Effector memory CD8-positive, alpha-beta T cell (primary cell): ENCODE measurements at regions not wholly inside any gene's neighbourhood (a gene's known extent, or its start where the extent isn't known, plus 50 kb on each side); places are given as distances from the start of the nearest gene placed in this dataset.
"Not testable (repeated sequence)": the region's sequence is repeated elsewhere in the genome, so short reads cannot be mapped to it uniquely, and the experiment has no call there.

Experiments used
- ATAC-seq: fragments of 150-1000 bp; cut with Tn5 transposase; replicated peaks from 2 replicates; pipeline ENCODE4 v1.10.0; 2021; ENCODE audit warnings: mild to moderate bottlenecking, moderate library complexity
- DNase-seq, 3 experiments: peaks; one replicate each; pipeline ENCODE4 v3.0.0; 2021
- H3K27ac Mint-ChIP-seq, 2 donors: one replicate each; pipeline ENCODE4 v1.8.0; 2022; ENCODE audit warnings: mild to moderate bottlenecking in 2 of 2, mixed read lengths in 2 of 2, moderate library complexity in 2 of 2
- H3K27me3 Mint-ChIP-seq, 2 donors: one replicate each; pipeline ENCODE4 v1.8.0; 2022; ENCODE audit warnings: mixed read lengths in 2 of 2
- H3K36me3 Mint-ChIP-seq: one replicate; pipeline ENCODE4 v1.8.0; 2022; ENCODE audit warnings: mild to moderate bottlenecking, moderate library complexity, mixed read lengths; ENCODE audit not compliant: insufficient read depth
- H3K4me1 Mint-ChIP-seq, 2 donors: one replicate each; pipeline ENCODE4 v1.8.0; 2022; ENCODE audit warnings: low read depth in 2 of 2, mixed read lengths in 2 of 2
- H3K4me3 Mint-ChIP-seq, 2 donors: one replicate each; pipeline ENCODE4 v1.8.0; 2022; ENCODE audit warnings: mild to moderate bottlenecking in 2 of 2, mixed read lengths in 2 of 2, moderate library complexity in 2 of 2
- H3K9me3 Mint-ChIP-seq, 2 donors: one replicate each; pipeline ENCODE4 v1.8.0; 2022; ENCODE audit warnings: mixed read lengths in 2 of 2

DNA sequence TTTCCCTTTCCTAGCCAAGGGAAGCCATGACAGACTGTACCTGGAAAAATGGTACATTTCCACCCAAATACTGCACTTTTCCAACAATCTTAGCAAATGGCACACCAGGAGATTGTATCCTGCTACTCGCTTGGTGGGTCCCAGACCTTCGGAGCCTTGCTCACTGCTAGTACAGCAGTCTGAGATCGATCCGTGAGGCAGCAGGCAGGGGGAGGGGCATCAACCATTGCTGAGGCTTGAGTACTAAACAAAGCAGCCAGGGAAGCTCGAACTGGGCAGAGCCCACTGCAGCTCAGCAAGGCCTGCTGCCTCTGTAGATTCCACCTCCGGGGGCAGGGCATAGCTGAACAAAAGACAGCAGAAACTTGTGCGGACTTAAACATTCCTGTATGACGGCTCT is 218.8 kb downstream of the LRIG3 start:
- Mint-ChIP-seq H3K36me3 (no peaks in the 10 kb centered on the region), H3K4me3 (no peak overlapping the region), H3K27ac (no peak overlapping the region), H3K4me1 (no peaks in the 10 kb centered on the region), H3K9me3 (peaks cover 7 to 10% of the 10 kb centered on the region in 2 donors), H3K27me3 (no peaks in the 10 kb centered on the region)
- DNase-seq (no peak), ATAC-seq (no peak)

DNA sequence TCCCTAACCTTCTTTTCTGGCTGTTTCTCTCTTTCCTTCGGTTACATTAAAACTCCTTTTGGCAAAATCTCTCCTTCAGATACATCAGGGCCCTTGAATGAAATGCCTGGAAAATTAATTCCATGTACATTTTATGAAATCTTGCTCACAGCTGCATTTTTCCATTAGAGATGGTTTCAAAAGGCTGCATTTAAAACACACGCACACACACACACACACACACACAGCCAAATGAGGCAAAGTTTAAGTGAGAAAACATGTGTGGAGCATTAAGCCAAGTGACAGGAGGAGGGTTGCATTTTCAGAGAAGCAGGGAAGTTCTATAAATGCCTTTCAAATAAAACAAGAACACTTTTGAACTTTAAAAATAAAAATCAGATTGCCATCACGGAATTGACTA is 216.4 kb downstream of the LRIG3 start:
- ATAC-seq, result no peak
- H3K27me3 Mint-ChIP-seq, result no peaks in the 10 kb centered on the region
- peaks cover 10 to 11% of the 10 kb centered on the region in 2 donors for H3K9me3 Mint-ChIP-seq

DNA sequence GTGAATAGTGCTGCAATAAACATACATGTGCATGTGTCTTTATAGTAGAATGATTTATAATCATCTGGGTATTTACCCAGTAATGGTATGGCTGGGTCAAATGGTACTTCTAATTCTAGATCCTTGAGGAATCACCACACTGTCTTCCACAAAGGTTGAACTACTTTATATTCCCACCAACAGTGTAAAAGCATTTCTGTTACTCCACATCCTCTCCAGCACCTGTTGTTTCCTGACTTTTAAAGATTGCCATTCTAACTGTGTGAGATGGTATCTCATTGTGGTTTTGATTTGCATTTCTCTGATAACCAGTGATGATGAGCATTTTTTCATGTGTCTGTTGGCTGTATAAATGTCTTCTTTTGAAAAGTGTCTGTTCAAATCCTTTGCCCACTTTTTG is 215.5 kb downstream of the LRIG3 start:
- not testable (repeated sequence) for H3K4me1 Mint-ChIP-seq, H3K27me3 Mint-ChIP-seq

More for the DNA sequence above, 216.4 kb downstream of the LRIG3 start:
- Mint-ChIP-seq H3K27ac (no peak overlapping the region), H3K4me3 (no peak overlapping the region), H3K4me1 (no peaks in the 10 kb centered on the region), H3K36me3 (no peaks in the 10 kb centered on the region)
- DNase-seq, result no peak

DNA sequence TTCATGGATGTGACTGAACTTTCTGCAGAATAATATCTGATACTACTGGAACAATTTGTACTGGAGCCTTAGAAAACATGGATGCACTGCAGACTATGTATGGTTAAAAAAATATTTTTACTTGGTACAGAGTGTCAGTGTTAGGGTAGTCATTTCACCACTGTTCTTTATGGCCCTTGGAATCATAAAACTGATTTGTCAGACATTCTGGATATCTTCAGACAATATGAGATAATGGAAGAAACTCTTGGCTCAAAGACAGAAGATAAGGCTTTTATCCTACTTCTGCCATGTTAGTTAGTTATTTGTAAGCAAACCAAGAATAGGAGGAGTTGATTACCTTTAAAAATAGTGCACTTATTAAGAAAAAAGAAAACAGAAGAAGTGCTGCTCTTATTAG is 209.4 kb downstream of the LRIG3 start:
- ATAC-seq, result no peak
- no peak for DNase-seq
- Mint-ChIP-seq H3K4me3 (no peak overlapping the region), H3K27ac (no peak overlapping the region), H3K4me1 (no peaks in the 10 kb centered on the region), H3K27me3 (no peaks in the 10 kb centered on the region), H3K9me3 (peaks cover 11 to 31% of the 10 kb centered on the region in 2 donors), H3K36me3 (no peaks in the 10 kb centered on the region)

More for the DNA sequence above, 215.5 kb downstream of the LRIG3 start:
- not testable (repeated sequence) for DNase-seq, ATAC-seq, H3K27ac Mint-ChIP-seq, H3K4me3 Mint-ChIP-seq, H3K36me3 Mint-ChIP-seq
- H3K9me3 Mint-ChIP-seq, result peaks cover 11 to 15% of the 10 kb centered on the region in 2 donors

DNA sequence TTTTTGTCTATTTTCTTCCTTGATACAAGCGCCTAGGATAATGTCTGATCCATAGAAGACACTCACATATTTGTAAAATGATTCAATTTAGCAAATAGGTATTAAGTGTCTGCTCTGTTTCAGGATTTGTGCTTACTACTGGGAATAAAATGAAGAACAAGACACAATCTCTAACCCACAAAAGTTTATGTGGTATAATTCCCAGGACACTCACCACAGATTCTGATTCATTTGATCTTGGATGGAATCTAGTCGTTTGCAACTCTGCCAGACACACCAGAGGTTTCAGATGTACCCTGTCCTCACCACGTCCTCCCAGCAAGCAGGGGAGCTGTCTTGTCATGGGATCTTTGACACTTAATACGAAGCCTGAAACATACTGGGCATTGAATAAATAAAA is 208.3 kb downstream of the LRIG3 start:
- Mint-ChIP-seq H3K4me1 (no peaks in the 10 kb centered on the region), H3K4me3 (no peak overlapping the region), H3K27ac (no peak overlapping the region), H3K36me3 (no peaks in the 10 kb centered on the region), H3K27me3 (no peaks in the 10 kb centered on the region), H3K9me3 (peaks cover 11 to 29% of the 10 kb centered on the region in 2 donors)
- DNase-seq (no peak), ATAC-seq (no peak)

DNA sequence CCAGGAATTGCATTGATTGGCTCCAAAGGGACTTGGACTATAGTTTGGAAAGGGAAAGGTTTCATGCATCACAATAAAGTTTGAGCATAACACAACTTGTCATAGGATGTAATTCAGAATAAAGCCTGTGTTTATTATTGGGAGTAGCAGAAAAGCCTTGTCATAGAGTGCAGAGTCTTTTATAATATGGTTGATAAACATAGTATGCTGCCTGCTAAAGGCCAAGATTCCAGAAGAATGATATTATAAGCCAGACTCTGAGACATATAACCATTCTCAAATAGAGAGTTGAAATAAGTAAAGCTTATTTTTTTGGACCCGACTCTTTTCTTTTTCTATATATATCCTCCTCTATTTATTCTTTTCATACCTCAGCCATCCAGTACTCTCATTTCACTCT is 207.3 kb downstream of the LRIG3 start:
- peaks cover 5 to 23% of the 10 kb centered on the region in 2 donors for H3K9me3 Mint-ChIP-seq
- H3K4me3 Mint-ChIP-seq, result no peak overlapping the region
- H3K36me3 Mint-ChIP-seq, result no peaks in the 10 kb centered on the region
- H3K27me3 Mint-ChIP-seq, result no peaks in the 10 kb centered on the region
- ATAC-seq (no peak), DNase-seq (no peak)
- H3K4me1 Mint-ChIP-seq, result no peaks in the 10 kb centered on the region
- H3K27ac Mint-ChIP-seq, result no peak overlapping the region

DNA sequence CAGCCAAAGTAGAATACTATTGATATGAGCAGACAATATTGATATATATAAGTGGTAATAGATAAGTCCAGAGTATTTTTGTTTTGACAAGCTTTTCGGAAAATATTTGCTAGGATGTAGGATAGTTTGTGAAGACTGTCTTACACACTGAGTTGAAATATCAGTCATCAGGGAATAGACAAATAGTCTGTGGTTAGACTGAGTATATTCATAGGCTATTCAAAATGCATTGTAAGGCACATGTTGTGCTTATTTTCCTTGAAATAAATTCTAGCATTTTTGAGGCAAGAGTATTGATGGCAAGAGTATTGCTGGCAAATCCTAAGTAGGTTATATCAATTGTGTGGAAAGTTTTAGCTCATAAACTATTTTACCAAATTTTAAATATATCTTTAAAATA is 201.1 kb downstream of the LRIG3 start:
- no peak overlapping the region for H3K27ac Mint-ChIP-seq
- no peaks in the 10 kb centered on the region for H3K36me3 Mint-ChIP-seq
- ATAC-seq (no peak), DNase-seq (no peak)
- no peak overlapping the region for H3K4me3 Mint-ChIP-seq
- H3K4me1 Mint-ChIP-seq, result no peaks in the 10 kb centered on the region
- peaks cover 4 to 6% of the 10 kb centered on the region in 2 donors for H3K9me3 Mint-ChIP-seq
- no peaks in the 10 kb centered on the region for H3K27me3 Mint-ChIP-seq

DNA sequence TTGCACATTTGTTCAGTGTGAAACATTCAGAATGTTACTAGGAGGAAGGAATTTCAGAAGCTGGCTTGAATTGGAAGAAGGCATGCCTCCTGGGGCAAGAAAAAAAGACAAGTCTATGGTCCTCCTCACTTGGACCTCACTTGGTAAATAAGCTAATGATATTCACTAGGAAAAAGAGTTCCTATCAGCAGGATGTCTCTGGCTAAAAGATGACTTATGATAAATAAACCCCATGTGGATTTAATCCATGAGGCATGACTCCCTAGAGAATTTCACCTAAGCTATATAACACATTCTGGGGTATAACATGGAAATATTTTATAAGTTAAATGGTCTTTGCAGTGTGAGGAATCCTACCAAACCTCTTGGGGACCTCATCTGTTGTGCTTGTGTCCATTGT is 199.9 kb downstream of the LRIG3 start:
- Mint-ChIP-seq H3K27ac (no peak overlapping the region), H3K4me3 (no peak overlapping the region), H3K9me3 (peaks cover 0 to 10% of the 10 kb centered on the region in 2 donors), H3K36me3 (no peaks in the 10 kb centered on the region), H3K4me1 (no peaks in the 10 kb centered on the region), H3K27me3 (no peaks in the 10 kb centered on the region)
- ATAC-seq (no peak), DNase-seq (no peak)

DNA sequence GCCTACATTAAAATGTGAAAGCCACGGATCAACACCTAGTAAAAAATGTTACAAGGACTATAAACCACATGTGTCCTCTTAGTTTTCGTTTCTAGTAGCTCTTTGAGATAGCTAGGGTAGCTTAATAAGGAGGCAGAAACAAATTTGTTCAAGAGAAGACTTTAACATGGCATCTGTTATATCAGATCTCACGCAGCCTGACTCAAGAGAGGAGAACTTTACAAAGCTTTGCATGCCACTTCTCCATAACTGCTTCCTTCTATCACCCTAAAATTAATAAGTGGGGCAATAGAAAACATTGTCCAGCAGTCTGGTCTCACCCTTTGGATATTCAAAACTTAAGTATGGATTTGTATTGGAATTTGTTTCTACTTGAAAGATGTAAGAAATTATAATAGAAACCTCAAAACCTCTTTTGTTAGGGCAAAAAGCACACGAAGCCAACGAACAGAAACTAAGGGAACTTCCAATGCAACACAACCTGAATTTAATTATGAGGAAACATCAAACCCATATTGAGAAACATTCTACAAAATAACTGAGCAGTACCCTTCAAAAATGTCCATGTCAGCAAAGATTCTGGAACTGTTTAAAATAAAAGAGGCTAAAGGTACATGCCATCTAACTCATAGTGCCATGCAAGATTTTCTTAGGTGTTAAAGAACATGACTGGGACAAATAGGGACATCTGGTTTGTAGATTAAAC is 194.8 kb downstream of the LRIG3 start:
- Mint-ChIP-seq H3K4me1 (no peaks in the 10 kb centered on the region), H3K4me3 (no peak overlapping the region), H3K9me3 (peaks cover 0 to 14% of the 10 kb centered on the region in 2 donors), H3K27me3 (no peaks in the 10 kb centered on the region), H3K27ac (no peak overlapping the region), H3K36me3 (no peaks in the 10 kb centered on the region)
- DNase-seq (no peak), ATAC-seq (no peak)

DNA sequence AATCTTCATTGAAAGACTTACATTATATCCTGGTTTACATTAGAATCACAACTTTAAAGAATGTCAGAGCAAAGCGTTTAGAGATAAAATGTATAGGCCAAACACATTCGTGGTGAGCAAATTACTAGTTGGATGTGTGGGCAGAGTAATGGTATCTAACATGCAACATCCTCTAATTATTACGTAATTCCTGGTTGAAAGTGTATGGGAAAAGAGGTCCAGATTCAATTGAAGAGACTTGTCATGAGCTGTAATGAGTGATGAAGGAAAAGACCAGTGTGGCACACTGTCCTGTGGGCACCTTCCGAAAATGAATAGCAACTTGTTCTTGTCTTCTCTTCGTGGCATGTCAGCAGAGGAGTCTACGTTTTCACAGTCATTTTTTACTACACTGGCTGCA is 192.8 kb downstream of the LRIG3 start:
- Mint-ChIP-seq H3K27me3 (no peaks in the 10 kb centered on the region), H3K4me1 (no peaks in the 10 kb centered on the region), H3K27ac (no peak overlapping the region), H3K9me3 (peaks cover 9 to 15% of the 10 kb centered on the region in 2 donors), H3K36me3 (no peaks in the 10 kb centered on the region), H3K4me3 (no peak overlapping the region)
- no peak for DNase-seq
- no peak for ATAC-seq

DNA sequence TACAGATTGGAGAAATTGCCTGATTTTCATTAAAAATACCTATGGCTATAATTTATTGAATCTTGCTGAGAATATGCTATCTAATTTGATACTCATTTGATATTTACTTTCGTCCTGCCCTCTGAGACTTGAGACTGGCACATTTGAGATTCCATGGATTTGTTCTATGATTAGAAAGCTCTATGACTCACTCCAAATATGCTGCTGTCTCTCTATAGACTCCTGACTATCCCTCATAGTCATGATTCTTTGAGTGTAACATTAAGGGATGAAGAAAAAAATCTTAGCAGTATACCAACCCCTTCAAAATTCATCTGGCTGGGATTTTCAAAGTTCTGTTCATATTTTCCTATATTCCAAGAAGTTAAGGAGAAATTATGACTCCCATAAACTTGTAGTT is 191.9 kb downstream of the LRIG3 start:
- ATAC-seq (no peak), DNase-seq (no peak)
- Mint-ChIP-seq H3K4me3 (no peak overlapping the region), H3K9me3 (peaks cover 9 to 15% of the 10 kb centered on the region in 2 donors), H3K27me3 (no peaks in the 10 kb centered on the region), H3K27ac (no peak overlapping the region), H3K36me3 (no peaks in the 10 kb centered on the region), H3K4me1 (no peaks in the 10 kb centered on the region)

DNA sequence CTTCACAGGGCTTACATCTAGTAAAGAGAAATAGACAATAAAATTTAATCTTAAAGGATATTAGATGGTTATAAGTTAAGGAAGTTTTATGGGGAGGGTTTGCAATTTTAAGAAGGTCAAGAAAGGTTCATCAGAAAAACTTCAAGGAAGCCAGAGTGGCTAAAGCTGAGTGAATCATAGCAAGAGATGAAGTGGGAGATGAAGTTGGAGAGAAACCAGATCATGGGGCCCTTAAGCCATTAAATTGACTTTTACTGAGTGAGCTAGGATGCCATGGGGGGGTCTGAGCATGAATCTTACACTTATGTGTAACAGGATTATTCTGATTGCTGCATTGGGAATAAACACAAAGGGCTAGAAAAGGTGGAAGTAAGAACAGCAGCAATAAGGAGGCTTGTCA is 189.2 kb downstream of the LRIG3 start:
- no peak for DNase-seq
- no peaks in the 10 kb centered on the region for H3K27me3 Mint-ChIP-seq
- H3K27ac Mint-ChIP-seq, result no peak overlapping the region
- ATAC-seq, result no peak
- H3K36me3 Mint-ChIP-seq, result no peaks in the 10 kb centered on the region
- H3K9me3 Mint-ChIP-seq, result peaks cover 9 to 10% of the 10 kb centered on the region in 2 donors
- no peak overlapping the region for H3K4me3 Mint-ChIP-seq
- no peaks in the 10 kb centered on the region for H3K4me1 Mint-ChIP-seq

DNA sequence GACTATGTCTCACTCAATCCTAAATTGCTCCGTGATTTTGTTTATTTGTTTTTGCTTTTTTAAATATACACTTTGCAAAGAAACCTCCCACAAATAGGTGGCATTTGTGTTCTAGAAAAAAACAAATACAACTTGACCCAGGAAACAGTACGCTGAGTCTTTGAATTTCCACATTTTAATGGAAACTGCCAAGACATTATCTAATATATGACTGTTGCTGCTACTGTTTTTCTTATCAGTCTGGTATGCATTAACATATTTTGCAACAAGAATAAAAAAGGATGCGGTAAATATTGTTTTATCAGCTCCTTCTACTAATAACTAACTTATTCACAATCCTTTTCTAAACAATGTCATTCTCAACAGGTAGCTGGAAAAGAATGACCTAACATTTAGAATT is 187.4 kb downstream of the LRIG3 start:
- ATAC-seq, result no peak
- no peaks in the 10 kb centered on the region for H3K27me3 Mint-ChIP-seq
- DNase-seq, result no peak

DNA sequence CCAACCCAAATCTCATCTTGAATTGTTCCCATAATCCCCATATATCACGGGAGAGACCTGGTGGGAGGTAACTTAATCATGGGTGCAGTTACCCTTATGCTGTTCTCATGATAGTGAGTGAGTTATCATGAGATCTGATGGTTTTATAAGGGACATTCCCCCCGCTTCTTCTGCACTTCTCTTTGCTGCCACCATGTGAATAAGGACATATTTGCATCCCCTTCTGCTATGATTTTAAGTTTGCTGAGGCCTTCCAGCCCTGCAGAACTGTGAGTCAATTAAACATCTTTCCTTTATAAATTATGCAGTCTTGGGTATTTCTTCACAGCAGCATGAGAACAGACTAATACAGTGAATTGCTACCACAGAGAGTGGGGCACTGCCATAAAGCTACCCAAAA is 179.1 kb downstream of the LRIG3 start:
- ATAC-seq, result no peak
- no peak overlapping the region for H3K27ac Mint-ChIP-seq
- H3K36me3 Mint-ChIP-seq, result no peaks in the 10 kb centered on the region
- H3K27me3 Mint-ChIP-seq, result no peaks in the 10 kb centered on the region
- no peak for DNase-seq
- H3K9me3 Mint-ChIP-seq, result peaks cover 6 to 20% of the 10 kb centered on the region in 2 donors
- H3K4me1 Mint-ChIP-seq, result no peaks in the 10 kb centered on the region
- no peak overlapping the region for H3K4me3 Mint-ChIP-seq

More for the DNA sequence above, 187.4 kb downstream of the LRIG3 start:
- H3K36me3 Mint-ChIP-seq, result no peaks in the 10 kb centered on the region
- H3K9me3 Mint-ChIP-seq, result peaks cover 9 to 10% of the 10 kb centered on the region in 2 donors
- H3K27ac Mint-ChIP-seq, result no peak overlapping the region
- no peak overlapping the region for H3K4me3 Mint-ChIP-seq
- no peaks in the 10 kb centered on the region for H3K4me1 Mint-ChIP-seq
